IPS-NIHi7 (cell line): ENCODE measurements at regions not wholly inside any gene's neighbourhood (a gene's known extent, or its start where the extent isn't known, plus 50 kb on each side); places are given as distances from the start of the nearest gene placed in this dataset.
"Not testable (repeated sequence)": the region's sequence is repeated elsewhere in the genome, so short reads cannot be mapped to it uniquely, and the experiment has no call there.

Experiments
- DNase-seq: peaks from one replicate; pipeline ENCODE4 v3.0.0; 2012; ENCODE audit warnings: mixed read lengths; ENCODE audit errors: extremely low spot score

DNA sequence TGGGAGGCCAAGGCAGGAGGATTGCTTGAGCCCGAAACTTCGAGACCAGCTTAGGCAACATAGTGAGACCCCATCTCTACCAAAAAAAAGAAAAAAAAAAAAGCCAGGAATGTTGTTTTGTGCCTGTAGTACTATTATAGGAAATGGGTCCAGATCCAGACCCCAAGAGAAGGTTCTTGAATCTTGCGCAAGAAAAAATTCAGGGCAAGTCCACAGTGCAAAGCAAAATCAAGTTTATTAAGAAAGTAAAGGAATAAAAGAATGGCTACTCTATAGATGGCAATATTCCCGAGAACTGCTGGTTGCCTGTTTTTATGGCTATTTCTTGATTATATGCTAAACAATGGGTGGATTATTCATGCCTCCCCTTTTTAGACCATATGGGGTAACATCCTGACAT is 51.2 kb upstream of the RDX start:
- DNase-seq, result no peak

DNA sequence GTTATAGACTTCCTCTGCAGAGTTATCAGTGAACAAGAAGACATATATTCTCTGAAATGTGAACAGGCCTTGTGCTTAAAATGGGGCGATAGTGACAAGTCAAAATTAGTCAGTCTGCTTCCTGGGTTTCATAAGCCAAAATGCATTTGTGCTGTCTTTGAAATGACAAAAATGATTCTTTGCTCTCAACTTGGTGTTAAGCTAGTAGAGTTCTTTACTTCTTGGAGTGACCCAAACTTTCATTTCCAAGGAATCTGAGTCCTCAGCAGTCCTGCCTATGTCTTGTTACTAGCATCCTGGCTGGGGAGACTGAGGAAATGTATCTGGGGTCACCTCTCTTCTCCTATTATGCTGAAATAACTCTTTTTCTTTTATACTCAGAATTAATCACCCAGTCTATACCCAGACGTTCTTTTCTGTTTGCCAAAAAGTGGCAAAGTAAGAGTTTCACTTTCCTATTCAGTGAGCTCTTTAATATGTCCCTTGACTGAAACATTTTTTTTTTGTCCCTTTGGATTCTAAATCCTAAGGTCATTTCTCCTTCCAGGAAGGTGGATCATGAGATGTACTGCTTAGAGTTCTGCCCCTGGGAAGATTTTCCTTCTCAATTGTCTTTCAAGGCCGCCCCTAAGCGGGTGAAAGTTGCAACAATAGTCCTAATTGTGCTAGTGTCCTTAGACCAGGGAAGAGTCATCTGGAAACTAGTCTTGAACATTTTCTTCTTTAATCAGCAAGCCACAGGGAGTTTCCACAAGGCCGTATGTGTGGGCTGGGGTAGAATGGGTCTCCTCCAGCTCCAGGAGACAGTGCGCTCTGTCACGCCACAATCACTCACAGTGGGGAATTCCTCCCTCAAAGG is 53.0 kb upstream of the RDX start:
- no peak for DNase-seq

DNA sequence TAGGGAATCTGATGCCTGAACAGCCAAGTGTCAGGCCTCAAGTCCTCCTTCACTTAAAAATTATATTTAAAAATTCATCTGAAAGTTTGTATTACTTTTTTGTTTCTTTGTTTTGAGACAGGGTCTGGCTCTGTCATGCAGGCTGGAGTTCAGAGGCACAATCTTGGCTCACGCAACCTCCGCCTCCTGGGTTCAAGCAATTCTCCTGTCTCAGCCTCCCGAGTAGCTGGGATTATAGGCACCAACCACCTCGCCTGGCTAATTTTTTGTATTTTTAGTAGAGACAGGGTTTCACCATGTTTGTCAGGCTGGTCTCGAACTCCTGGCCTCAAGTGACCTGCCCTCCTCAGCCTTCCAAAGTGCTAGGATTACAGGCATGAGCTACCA is 53.6 kb upstream of the RDX start:
- DNase-seq, result not testable (repeated sequence)

DNA sequence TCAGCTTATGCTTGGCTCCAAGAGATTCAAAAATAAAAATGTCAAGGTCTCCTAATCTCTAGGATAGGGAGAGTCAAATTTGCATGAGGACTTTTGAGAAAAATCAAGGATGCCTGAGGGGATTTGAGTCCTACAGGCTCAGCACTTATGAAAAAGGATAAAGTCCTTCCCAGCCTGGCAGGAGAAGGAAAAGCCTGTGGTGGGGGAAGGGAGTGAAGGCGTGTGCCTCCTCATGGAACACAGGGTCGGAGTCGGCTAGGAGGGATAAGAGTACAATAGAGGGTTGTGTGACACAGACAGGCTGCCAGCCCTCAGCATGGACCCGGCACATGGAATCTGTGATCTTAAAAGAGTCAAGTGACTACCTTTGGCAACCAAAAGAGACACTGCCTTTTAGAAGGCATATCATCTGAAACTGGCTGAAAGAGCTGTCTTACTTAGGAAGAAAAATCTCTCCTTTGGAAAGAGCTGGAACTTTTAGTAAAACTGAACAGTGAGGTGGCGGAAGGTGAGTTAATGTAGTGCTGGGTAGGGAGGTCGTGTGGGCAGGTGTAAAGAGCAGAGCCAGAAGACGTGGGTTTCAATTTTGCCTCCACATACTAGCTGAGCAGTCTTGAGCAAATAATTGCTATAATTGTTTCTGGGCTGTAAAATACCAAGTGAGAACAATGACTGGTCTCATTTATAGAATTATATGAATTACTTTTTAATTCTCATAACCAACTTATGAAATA is 58.8 kb upstream of the RDX start:
- DNase-seq, result peak; percentile 26

DNA sequence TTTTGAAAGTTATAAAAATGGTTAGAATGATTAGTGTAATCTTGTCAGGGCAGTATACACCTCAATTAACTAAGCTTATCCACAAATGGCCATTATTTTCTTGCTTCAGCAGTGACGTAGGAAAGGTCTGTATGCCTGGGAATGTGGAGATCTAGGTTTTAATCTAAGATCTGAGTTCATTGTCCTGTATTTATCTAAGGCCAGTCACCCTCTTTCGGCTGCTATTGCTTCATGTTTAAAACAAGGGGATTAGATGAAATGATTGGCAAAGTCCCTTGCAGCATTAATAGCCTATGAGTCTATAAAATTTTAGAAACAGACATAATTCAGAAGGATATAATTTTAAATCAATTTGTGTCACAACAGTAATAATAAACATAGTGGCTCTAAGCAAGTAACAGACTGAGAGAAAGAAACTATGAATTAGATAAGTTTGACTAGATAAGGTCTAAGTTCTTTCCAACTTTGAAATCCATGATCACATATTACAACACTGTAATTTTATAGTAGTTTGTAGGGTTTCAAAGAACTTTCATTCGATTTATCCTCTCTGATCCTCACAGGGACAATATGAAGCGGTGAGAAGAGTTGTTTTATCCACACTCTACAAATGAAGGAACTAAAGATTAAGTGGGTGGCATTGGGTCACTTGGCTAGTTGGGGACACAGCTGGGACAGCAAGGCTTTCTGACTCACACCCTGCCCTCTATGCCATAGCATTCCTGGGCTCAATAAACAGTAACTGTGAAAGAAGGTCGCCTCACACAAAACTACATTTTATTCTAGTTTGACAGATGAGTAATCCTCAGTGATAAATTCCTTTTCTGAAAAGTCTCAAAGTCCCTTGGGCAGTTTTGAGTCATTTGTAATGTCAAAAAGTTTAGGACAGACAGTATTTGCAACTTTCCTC is 60.6 kb upstream of the RDX start:
- no peak for DNase-seq

DNA sequence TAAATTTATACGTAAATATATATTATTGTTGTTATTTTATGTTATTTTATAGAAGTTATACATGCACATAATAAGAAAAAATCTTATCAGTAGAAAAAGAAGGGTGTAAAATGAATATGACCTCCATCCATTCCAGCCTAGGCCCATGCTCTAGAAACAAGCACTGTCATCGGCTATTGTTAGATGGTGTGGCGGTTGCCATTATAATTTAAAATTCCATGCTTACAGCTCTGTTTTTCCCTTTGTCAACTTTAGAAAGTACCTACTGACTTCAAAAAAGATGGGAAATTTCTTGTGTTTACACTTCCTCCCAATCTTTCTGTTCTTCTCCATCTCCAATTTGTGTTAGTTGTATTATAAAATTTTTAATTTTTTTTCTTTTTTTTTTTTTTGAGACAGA is 61.9 kb upstream of the RDX start:
- DNase-seq, result no peak

DNA sequence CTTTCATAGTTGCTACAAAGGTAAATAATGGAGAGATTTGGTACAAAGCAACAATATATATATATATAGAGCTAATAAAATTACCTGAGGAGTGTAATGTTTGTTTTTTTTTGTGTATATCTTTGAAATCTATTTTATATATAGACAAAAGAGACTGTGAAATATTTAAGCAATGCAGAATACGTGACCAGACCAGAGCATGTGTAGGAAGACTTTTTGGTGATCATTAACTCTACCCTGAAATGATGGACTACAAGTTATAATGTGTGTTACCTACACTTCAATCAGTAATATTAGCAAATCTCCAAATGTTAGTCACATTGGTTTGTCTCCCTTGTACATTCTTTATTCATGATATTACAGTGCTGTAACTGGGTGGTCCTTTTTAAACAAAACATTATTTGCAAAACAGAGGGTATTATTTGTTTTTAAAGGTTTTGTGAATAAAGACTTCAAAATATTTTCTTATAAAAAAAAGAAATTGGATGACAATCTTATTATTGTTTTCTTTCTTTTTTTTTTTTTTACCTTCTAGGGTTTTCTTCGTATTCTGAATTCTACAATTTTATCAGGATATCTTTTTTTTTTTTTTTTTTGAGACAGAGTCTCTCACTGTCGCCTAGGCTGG is 64.5 kb upstream of the RDX start:
- not testable (repeated sequence) for DNase-seq

DNA sequence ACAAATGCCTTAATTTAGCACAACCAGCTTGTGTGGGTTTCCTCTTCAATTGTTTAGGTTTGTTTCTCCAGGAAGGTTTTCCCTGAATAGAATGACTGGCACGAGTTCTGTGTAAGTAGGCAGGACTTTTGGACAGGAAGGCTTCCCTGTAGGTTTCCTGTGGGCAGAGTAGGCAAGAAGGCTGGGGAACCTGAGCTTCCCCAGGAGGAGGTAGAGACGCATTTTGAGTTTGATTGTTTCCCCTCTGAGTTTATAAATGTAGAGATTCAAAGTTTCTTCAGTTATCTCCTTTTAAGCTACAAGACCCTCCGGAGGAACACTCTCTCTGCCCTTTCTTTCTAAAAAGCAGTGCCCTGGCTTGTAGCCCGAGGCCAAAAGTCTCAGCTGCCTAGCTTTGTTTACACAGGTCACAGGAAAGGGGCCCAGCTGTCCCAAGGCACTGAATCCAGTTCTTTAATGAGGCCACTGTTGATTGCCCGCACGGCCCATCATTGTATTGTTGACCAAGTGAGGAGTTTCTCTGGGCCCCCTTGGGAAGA is 66.6 kb upstream of the RDX start:
- peak; percentile 42 for DNase-seq

DNA sequence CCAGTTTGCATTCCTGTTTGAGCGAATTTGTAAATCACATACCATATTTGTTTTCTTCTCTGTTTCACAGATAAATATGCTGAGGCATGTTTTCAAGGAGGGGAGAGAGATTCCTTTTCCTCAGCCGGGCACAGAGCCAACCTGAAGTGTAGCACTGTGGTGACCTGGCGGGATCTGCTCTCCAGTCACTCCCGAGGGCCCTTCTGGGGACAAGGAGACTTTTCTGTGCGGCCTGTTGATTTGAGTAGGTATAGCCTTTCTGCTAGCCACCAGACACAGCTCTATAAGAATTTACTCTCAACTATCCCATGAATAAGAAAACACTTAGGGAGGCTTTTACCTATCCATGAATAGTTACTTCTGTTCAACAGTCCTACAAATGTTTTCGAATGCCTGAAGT is 63.5 kb upstream of the FDX1 start:
- DNase-seq, result no peak

DNA sequence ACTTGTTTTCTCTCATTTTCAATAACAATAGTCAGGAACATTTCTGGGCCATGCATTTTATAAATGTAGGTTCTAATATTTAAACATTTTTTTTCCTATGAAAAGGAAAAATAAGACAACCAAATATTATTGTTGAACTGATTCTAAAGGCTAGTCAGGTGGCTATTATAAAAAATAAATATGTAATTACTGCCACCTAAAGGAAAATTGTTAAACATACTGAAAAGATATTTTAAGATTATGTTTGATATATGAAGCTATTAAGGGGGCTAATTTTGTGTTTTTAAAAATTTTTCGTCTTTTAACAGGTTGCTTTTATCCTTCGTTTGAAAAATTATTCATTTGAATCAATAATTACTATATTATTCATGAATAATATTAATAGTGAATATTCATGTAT is 62.2 kb upstream of the FDX1 start:
- no peak for DNase-seq

DNA sequence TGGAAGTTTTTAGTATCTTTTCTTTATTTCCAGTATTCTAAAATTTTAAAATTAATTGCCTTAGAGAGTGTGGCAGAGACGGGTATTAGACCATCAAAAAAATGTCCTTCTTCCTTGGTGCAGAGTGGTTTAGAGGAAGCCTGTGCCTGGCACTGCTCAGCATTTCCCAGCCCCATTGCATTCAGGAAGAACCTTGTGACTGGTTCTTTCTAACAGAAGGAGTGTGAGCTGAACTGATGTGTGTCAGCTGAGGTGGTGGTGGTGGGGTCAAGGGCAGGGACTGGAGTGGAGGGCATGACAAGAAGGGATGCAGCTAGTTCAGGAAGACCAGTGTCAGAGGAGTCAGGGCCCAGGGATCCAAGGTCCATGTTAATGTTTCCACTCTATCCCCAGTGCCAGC is 58.7 kb upstream of the FDX1 start:
- DNase-seq, result no peak

DNA sequence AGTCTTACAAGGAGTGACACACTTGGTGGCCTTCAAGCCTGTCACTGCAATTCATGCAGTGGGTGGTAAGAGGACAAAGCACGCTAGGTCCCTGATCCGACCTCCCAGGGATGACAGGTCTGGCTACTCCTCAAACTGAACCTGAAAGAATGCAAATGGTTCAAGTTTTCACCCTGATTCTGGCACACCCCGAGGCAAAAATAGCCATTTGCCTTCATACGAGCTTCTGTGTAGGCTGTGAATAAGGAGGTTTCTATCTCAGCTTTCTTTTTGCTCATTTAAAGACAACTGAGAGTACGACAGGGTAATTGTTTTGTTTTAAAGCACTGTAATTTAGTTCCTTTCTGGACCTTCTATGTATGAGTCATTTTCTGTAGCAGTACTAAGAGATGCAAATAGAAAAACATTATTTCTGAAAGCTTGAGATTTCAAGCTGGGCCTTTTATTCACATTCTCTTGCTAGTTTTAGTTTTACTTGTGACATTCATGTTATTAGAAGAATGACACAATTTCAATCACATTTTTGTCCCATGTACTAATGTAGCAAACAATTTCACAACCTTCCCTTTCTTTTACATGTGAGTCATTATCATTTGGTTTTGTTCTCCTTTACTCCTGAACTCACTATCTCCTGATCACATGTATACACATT is 56.6 kb upstream of the FDX1 start:
- DNase-seq, result no peak

DNA sequence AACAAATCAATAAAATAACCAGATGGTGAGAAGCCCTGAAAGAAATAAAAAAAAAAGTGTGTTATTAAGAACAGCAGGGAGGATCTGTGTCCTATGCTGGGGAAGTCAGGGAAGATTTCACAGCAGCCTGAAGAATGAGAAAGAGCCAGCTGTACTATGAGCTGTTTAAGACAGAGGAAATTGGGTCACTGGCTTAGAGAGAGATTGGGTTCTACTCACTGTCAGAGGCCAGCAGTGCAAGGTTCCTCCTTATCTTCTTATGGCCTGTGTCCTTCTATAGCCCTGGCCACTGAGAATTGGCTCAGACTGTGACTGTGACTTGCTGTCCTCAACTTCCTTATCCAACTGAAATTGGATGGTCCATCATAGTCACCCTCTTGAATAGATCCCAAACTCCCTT is 54.8 kb upstream of the FDX1 start:
- no peak for DNase-seq

DNA sequence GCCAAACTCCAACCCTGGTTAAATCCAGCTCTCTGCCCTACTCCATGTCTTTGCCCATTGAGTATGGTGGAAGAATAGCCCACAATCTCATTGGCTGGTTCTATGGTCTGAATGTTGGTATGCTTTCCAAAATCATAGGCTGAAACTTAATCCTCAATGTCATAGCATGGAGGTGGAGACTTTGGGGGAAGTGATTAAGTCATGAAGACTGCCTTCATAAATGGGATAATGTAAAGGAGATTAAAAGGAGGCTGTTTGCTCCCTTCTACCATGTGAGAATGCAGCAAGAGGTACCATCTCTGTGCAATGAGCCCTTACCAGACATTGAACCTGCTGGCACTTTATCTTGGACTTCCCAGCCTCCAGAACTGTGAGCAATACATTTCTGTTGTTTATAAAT is 54.4 kb upstream of the FDX1 start:
- DNase-seq, result no peak

DNA sequence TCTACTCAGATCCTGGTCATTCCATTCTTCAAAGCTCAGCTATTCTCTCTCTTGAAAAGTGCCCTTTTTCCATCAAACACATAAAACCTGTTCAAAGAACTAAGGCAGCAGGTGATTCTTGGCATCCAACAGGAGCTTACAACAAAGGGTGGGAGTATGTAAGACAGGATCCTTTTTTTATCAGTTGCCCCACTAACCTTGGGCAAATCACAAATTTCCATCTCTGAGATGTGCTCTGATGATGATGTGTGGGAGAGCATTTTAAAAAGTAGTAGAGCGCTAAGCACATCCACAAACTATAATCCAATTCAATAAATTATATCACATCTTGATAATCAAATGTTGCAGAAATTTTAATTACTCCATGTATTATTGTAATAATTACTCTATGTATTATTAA is 53.7 kb upstream of the FDX1 start:
- no peak for DNase-seq

DNA sequence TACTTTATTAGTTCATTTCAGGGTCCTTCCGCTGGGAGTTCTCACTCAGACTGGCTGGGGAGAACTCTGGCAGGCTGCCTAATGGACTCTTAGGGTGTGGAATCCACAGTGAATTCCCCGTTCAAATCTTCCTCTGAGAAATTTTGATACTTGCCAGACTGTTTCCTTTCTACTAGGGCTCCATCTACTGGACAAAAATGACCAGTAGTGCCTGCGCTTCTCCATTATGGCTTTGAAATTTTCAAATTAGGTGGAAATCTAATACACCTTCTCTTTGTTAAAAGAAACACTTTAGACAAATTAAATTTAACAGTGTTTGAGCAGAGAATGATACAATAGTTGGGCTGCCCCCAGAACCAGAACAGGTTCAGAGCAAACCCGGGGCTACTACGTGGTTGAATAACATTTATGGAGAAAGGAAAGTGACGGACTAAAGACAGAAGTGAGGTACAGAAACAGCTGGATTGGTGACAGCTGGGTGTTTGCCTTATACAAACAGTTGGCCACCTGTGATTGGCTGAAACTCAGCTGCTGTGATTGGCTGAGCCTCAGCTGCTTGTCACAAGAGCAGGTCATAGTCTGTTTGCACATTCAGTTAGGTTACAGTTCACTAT is 52.9 kb upstream of the FDX1 start:
- DNase-seq, result peak; percentile 76

DNA sequence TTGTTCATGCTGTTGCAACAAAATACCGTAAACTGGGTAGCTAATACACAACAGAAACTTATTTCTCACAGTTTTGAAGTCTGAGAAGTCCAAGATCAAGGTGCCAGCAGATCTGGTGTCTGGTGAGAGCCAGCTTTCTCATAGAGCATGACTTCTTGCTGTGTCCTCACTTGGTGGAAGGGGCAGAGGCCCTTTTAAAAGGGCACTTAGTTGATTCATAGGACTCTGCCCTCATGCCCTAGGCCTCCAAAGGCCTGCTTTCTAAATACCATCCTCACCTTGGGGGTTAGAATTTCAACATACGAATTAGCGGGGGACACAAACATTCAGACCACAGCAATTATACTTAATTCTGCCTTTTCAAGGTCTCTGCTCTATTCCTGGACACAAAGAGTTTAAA is 52.3 kb upstream of the FDX1 start:
- DNase-seq, result no peak

DNA sequence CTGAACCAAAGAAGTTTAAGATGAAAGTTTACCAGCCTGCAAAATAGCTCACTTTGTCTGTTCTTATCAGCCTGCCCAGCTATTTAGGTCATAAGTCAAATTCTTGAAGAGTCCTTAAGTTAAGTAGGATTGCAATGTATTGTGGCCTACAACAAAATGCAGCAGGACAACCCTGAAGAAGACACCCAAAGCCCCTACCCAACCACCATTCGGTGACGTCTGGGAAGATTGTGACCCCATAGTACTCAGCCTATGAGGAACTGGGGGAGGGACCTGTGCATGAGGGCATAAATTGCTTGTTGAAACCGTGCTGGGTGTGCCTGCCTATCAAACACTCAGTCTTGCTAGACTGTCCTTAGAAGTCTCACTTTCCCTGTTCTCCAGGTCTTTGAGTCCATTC is 50.5 kb upstream of the FDX1 start:
- DNase-seq, result no peak

DNA sequence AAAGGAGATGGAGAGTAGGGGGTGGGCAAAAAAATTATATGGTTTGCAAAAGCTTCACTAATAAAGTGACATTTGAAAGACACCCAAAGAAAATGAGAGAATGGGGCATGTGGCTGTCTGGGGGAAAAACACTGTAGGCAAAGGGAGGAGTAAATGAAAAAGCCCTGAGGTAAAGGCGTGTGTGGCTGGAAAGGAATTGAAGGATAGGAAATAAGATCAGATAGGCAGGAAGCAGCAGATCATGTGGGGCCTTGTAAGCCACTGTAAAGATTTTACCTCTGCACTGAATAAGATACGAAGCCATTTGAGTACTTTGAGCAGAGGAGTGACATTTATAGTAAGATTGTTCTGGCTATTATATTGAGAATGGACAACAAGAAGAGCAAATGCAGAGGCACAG is 49.8 kb upstream of the FDX1 start:
- DNase-seq, result no peak
